Left cardiac atrium (tissue), 4 donors: ENCODE measurements at regions not wholly inside any gene's neighbourhood (a gene's known extent, or its start where the extent isn't known, plus 50 kb on each side); places are given as distances from the start of the nearest gene placed in this dataset.

ENCODE experiments used
- ATAC-seq, 2 donors: fragments of 200-7000 bp; cut with Tn5 transposase; one replicate each; pipeline ENCODE4 v1.9.1; 2020; ENCODE audit warnings: mild to moderate bottlenecking in 2 of 2, moderate library complexity in 2 of 2
- DNase-seq: peaks from one replicate; pipeline ENCODE4 v3.0.0-alpha.2; 2020
- intact Hi-C, 2 donors: fragments of 100-400 bp; cut with DNase I; formaldehyde crosslinking; loops; one replicate each; pipeline versions ENCODE4 v1.14.1 to v1.15.1; 2022 to 2023
- donor health status: DM: no; HTN: yes; CAD: no.
- donor health status: DM: no; HTN: yes; CAD: no; lungs with severe emphysema.
- donor health status: DM: yes; HTN: yes; CAD: no.
- donor health status: Dilated cardiomyopathy.

GRCh38 chr7:42693722-42694121 lies 218.1 kb downstream of the C7orf25 start:
- no peak for ATAC-seq

GRCh38 chr7:42692621-42693020 lies 219.2 kb downstream of the C7orf25 start:
- ATAC-seq: no peak
- intact Hi-C loops: loop anchor here in 1 of 2 donors (10.0 kb wide), 2 partner anchors 718 to 748 kb away; no protein-coding TSS in a partner anchor

More at GRCh38 chr7:42693722-42694121, 218.1 kb downstream of the C7orf25 start:
- no peak for DNase-seq
- intact Hi-C loops: loop anchor here in 1 of 2 donors (10.0 kb wide), 2 partner anchors 719 to 749 kb away; no protein-coding TSS in a partner anchor

GRCh38 chr7:42690794-42691639 lies 220.9 kb downstream of the C7orf25 start:
- intact Hi-C loops: loop anchor here in 1 of 2 donors (10.0 kb wide), 2 partner anchors 716 to 746 kb away; no protein-coding TSS in a partner anchor
- no peak for DNase-seq
- ATAC-seq: peak; percentile 44 to 79

More at GRCh38 chr7:42692621-42693020, 219.2 kb downstream of the C7orf25 start:
- no peak for DNase-seq

- intact Hi-C loops: loop anchor here in 1 of 2 donors (10.0 kb wide), 2 partner anchors 715 to 745 kb away; no protein-coding TSS in a partner anchor
- ATAC-seq (no peak), DNase-seq (no peak)
Observed at GRCh38 chr7:42689626-42690025, 222.2 kb downstream of the C7orf25 start.

- intact Hi-C loops: no loop called here
- DNase-seq: no peak
- ATAC-seq: no peak
Observed at GRCh38 chr7:42688056-42688371, 223.9 kb downstream of the C7orf25 start.

GRCh38 chr7:42687211-42688055 lies 224.4 kb downstream of the C7orf25 start:
- ATAC-seq: no peak

GRCh38 chr7:42686594-42687156 lies 225.2 kb downstream of the C7orf25 start:
- DNase-seq: no peak
- intact Hi-C loops: no loop called here
- no peak for ATAC-seq

More at GRCh38 chr7:42687211-42688055, 224.4 kb downstream of the C7orf25 start:
- DNase-seq: no peak
- intact Hi-C loops: no loop called here

GRCh38 chr7:42685911-42686310 lies 226.0 kb downstream of the C7orf25 start:
- intact Hi-C loops: no loop called here
- ATAC-seq: no peak
- DNase-seq: no peak

GRCh38 chr7:42677751-42678699 lies 233.8 kb downstream of the C7orf25 start:
- DNase-seq (peak; percentile 25), ATAC-seq (peak; percentile 80 to 94)
- intact Hi-C loops: no loop called here

GRCh38 chr7:42674541-42674940 lies 237.3 kb downstream of the C7orf25 start:
- intact Hi-C loops: no loop called here
- DNase-seq (no peak), ATAC-seq (no peak)

- no peak for ATAC-seq
- intact Hi-C loops: no loop called here
- DNase-seq: no peak
Observed at GRCh38 chr7:42673951-42674350, 237.9 kb downstream of the C7orf25 start.

- intact Hi-C loops: no loop called here
- ATAC-seq (no peak), DNase-seq (no peak)
Observed at GRCh38 chr7:42672339-42672999, 239.4 kb downstream of the C7orf25 start.

GRCh38 chr7:42671627-42672026 lies 240.2 kb downstream of the C7orf25 start:
- intact Hi-C loops: no loop called here
- ATAC-seq: peak in 1 of 2 donors; percentile 87
- DNase-seq: no peak

GRCh38 chr7:42666994-42667393 lies 244.9 kb downstream of the C7orf25 start:
- intact Hi-C loops: no loop called here
- DNase-seq (no peak), ATAC-seq (no peak)

GRCh38 chr7:42662862-42663261 lies 249.0 kb downstream of the C7orf25 start:
- no peak for ATAC-seq
- no peak for DNase-seq
- intact Hi-C loops: no loop called here

- ATAC-seq (no peak), DNase-seq (no peak)
- intact Hi-C loops: no loop called here
Observed at GRCh38 chr7:42661312-42661711, 250.6 kb downstream of the C7orf25 start.

- intact Hi-C loops: no loop called here
- DNase-seq (no peak), ATAC-seq (no peak)
Observed at GRCh38 chr7:42650701-42651100, 261.2 kb downstream of the C7orf25 start.

GRCh38 chr7:42650171-42650570 lies 261.7 kb downstream of the C7orf25 start:
- ATAC-seq (peak in 1 of 2 donors; percentile 18), DNase-seq (no peak)
- intact Hi-C loops: no loop called here
